ENCODE measurements at regions not wholly inside any gene's neighbourhood (a gene's known extent, or its start where the extent isn't known, plus 50 kb on each side); places are given as distances from the start of the nearest gene placed in this dataset.
"Not testable (repeated sequence)": the region's sequence is repeated elsewhere in the genome, so short reads cannot be mapped to it uniquely, and the experiment has no call there.

- no peak for DNase-seq
These were observed 211.1 kb upstream of the XIST start for GRCh38 chrX:74063426-74064155.

GRCh38 chrX:74061879-74062278 is 209.4 kb upstream of the XIST start:
- DNase-seq, result no peak

DNA sequence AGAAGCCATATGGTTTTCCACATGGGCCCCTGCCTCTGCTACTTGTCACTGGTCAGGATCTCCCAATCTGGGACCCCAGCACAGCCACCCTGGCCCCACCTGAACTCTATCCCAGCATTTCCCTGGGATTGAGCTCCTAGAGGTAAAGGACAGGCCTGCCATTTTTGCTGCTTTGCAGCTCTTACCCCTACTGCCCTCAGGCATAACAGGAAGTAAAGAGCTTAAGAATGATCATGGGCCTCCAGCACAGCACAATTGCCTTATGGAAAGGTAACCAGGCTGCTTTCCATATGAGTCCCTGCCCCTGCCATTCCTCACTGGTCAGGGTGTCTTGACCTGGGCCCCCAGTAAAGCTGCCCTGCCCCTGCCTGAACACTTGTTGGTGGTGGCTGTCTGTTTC is 196.6 kb upstream of the XIST start:
- no peak for DNase-seq

DNA sequence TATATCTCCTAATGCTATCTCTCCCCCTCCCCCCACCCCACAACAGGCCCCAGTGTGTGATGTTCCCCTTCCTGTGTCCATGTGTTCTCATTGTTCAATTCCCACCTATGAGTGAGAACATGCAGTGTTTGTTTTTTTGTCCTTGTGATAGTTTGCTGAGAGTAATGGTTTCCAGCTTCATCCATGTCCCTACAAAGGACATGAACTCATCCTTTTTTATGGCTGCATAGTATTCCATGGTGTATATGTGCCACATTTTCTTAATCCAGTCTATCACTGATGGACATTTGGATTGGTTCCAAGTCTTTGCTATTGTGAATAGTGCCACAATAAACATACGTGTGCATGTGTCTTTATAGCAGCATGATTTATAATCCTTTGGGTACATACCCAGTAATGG is 181.6 kb upstream of the XIST start:
- DNase-seq, result not testable (repeated sequence)

- DNase-seq, result not testable (repeated sequence)
These were observed 179.0 kb upstream of the XIST start for GRCh38 chrX:74031527-74031926.

DNA sequence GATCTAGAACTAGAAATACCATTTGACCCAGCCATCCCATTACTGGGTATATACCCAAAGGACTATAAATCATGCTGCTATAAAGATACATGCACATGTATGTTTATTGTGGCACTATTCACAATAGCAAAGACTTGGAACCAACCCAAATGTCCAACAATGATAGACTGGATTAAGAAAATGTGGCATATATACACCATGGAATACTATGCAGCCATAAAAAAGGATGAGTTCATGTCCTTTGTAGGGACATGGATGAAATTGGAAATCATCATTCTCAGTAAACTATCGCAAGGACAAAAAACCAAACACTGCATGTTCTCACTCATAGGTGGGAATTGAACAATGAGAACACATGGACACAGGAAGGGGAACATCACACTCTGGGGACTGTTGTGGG is 178.3 kb upstream of the XIST start:
- DNase-seq, result not testable (repeated sequence)

GRCh38 chrX:74025145-74025544 is 172.6 kb upstream of the XIST start:
- not testable (repeated sequence) for DNase-seq

DNA sequence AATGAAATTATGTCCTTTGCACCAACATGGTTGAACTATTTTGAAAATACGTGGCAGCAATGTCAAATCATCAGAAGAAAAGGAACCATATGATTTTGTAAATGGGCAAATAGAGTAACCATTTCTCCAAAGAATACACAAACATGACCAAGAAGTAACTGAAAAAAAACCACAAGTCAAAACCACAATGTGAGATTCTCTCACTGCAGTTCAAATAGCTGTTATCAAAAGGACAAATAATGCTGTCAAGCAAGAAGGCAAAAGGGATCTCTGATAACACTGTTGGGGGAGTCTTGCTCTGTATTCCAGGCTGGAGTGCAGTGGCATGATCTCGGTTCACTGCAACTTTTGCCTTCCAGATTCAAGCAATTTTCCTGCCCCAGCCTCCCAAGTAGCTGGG is 170.7 kb upstream of the XIST start:
- no peak for DNase-seq

- no peak for DNase-seq
These were observed 165.7 kb upstream of the XIST start for GRCh38 chrX:74018253-74018652.

GRCh38 chrX:74015379-74016019 is 163.0 kb upstream of the XIST start:
- DNase-seq, result peak; percentile 23

DNA sequence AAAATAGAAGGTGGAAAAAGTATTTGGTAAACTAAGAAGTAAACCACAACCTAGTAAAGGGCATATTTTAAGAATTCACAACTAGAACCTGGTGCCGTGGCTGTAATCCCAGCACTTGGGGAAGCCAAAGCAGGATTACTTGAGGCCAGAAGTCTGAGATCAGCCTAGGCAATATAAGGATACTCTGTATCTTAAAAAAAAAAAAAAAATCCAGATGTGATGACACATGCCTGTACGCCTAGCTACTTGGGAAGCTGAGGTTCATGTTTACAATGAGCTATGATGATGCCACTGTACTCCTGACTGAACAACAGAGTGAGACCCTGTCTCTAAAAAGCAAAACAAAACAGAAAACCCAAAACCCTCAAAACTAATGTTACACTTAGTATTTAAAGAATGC is 156.5 kb upstream of the XIST start:
- DNase-seq, result no peak

GRCh38 chrX:73992019-73992418 is 139.5 kb upstream of the XIST start:
- DNase-seq, result no peak

DNA sequence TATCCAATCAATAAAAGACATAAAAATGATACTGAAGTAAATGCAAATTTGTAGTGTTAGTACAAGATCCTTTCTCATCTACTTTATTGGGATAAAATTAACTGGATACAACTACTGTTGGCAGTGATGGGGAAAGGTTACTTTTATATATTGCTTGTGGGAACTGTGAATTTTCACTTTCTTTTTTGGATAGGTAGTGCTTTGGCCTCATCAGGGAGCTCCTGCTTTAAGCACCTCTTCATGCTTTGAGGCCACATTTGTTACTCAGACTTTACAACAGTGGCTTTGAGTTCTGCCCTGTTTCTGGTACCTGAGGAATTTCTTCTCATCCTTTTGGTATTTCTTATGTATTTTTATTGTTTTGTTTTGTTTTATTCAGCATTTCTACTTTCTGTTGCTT is 134.7 kb upstream of the XIST start:
- no peak for DNase-seq

DNA sequence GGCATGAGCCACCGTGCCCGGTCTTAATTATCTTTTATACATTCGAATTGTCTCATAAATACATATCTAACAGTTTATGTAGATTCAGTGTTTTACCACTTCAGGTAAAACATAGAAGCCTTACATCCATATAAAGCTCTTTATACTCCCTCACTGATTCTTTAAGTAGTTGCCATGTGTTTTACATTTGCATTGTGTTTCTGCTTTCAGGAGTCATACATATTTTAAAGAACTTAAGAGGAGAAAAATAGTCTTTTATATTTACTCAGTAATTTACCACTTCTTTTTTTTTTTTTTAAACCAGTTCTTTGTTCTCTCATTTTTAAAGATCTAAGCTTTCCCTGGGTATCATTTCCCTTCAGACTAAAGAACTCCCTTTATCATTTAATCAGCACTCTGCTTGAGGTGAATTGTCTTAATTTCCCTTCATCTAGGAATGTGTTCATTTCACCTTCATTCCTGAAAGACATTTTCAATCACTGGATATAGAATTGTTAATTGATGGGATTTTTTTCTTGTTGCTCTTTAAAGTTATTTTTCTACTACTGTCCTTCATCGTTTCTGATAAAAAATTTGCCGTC is 127.1 kb upstream of the XIST start:
- no peak for DNase-seq

- no peak for DNase-seq
These were observed 125.1 kb upstream of the XIST start for GRCh38 chrX:73977542-73978169.

- DNase-seq, result not testable (repeated sequence)
These were observed 114.9 kb upstream of the XIST start for GRCh38 chrX:73967461-73967860.

DNA sequence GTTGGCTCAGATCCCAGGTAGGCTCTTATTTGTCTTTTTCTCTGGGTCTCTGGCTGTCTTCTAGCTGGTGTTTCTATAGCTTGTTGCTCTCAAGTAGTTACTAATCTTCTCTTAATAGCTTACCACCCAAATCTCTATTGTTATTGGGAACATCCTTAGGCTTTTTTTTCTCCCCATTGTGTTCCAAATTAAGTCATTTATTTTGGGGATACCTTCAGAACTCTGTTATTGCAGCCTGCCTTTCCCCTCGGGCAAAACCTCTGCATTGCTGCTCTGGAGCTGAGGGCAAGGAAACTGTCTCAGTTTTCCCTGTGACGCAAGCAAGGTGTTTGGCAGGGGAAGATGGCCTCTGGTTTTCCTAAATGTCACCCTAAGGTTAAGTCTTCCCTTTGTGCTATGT is 113.3 kb upstream of the XIST start:
- DNase-seq, result no peak

DNA sequence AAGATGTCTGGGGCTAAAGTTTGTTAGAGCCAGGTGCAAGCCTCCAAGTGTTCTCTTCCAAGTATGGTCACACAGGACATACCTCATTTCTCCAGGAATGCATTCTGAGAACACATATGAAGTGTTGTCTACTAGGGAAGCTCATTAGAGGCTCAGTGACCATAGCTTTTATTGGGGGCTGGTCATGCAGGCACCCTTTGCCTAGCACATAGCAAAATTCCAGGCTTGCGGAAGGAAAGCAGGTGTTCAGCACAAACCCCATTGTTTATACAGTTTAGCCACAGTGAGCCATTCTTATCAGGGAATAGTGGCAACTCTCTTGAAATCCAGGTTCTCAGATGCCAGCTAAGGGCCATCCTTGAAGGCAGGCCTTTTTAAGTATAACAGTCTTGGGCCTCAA is 112.1 kb upstream of the XIST start:
- no peak for DNase-seq

GRCh38 chrX:73963682-73964081 is 111.2 kb upstream of the XIST start:
- no peak for DNase-seq

DNA sequence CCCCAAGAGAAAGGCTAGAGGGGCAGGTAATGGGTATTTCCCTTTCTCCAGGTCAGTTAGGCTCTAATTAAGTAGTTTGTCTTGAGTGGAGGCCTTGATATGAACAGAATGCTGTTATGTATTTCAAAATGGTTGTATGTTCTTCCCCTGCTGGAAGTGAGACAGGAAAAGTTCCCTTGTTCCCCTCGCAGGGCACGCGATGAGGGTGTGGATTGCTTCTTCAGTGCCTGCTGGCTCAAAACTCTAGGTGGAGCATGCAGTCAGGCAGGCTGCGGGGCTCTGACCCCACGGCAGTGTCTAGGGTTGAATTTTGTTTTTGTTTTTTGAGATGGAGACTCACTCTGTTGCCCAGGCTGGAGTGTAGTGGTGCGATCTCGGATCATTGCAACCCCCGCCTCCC is 110.4 kb upstream of the XIST start:
- no peak for DNase-seq

DNA sequence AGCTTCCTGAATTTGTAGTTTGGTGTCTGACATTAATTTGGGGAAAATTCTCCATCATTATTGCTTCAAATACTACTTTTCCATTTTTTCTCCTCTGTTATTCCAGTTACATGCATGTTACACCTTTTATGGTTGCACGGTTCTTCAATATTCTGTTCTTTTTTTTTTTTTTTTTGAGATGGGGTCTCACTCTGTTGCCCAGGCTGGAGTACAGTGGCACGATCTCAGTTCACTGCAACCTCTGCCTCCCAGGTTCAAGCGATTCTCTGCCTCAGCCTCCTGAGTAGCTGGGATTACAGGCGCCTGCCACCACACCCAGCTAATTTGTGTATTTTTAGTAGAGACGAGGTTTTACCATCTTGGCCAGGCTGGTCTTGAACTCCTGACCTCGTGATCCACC is 109.4 kb upstream of the XIST start:
- DNase-seq, result not testable (repeated sequence)

DNA sequence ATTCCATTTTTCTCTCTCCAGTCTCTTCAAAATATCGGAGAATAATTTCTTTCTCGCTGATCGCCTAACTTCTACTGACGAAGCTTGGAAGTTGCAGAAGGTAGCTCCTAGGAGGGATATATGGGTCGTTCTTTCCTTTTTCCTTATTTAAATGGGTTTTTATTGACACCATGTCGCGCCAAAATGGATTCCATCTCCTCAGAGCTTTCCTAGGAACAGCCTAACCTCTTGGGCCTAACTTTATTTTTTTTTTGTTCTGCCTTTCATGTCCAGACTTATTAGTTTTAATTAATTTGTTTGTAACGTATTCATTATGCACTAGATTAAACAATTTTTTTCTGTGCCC is 92.0 kb upstream of the XIST start:
- DNase-seq, result no peak

DNA sequence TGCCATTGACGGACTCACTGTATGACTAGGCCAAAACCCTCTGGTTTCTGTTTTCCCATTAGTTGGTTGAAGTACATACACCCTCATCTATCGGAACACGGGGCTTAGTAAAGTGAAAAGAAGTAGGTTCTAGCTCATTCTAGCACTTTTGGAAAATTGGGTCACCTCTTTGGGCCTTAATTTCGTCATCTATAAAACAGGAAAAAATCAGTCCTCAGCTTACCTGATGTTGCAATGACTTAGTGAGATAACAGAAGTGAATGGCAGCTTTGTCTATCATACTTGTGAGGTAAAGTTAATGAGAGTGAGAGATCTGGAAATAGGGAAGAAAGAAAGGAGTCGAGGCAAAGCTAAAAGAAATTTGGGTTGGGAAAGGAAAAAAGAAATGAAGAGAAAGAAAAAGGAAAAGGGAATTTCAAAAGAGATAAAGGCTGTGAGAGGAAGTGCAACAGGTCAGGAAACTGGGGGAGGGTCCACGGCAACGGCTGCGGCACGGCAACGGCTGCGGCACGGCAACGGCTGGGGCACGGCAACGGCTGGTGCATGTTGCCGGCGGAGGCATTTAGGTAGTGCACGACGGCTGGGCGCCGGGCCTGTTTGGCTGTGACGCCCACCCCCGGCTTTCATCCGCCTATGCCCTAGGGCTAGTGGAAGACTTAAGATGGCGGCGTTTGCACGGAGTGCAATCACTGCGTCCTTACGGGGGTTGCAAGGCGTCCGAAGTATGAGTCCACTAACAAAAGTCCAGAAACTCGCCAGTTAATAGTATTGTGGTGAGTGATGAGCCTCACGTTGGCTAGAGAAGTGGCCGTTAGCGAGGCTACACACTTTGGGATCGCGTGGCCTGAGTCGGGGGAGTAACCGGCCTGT is 91.4 kb upstream of the XIST start:
- DNase-seq, result peak; percentile 59

Measured in NCI-H524 treated with DMSO at 0.1 percent for 48 hours (cell line).